Esophagus muscularis mucosa (tissue), 3 donors: ENCODE measurements at regions not wholly inside any gene's neighbourhood (a gene's known extent, or its start where the extent isn't known, plus 50 kb on each side); places are given as distances from the start of the nearest gene placed in this dataset.

ENCODE experiments used
- CTCF ChIP-seq, 3 experiments: fragments of 200-600 bp in 2 of 3; fragments of 450-650 bp in 1 of 3; sonication (generic) in 2 of 3; IDR thresholded peaks; one replicate each; pipeline ENCODE4 v1.5.1; 2017 to 2019; ENCODE audit warnings: antibody characterized with exemption in 3 of 3, mild to moderate bottlenecking in 2 of 3, moderate library complexity in 1 of 3
- POLR2A ChIP-seq: fragments of 450-650 bp; IDR thresholded peaks from one replicate; pipeline ENCODE4 v1.6.1; 2017; ENCODE audit warnings: antibody characterized with exemption, moderate library complexity, mild to moderate bottlenecking, low read depth
- POLR2AphosphoS5 ChIP-seq, 2 donors: sonication (generic); formaldehyde crosslinking; IDR thresholded peaks; one replicate each; pipeline ENCODE4 v1.6.1; 2017; ENCODE audit warnings: antibody characterized with exemption in 2 of 2

- no peak for TF ChIP-seq CTCF (IDR thresholded peaks at IDR 0.05)
- no peak for TF ChIP-seq POLR2A
- TF ChIP-seq POLR2AphosphoS5 (IDR thresholded peaks at IDR 0.05): no peak
Observed at GRCh38 chr3:194999491-194999890, 271.5 kb downstream of the XXYLT1 start.
